Activated B cell treated with CpG ODN at 0.5 μM for 24 hours (primary cell): ENCODE measurements at regions not wholly inside any gene's neighbourhood (a gene's known extent, or its start where the extent isn't known, plus 50 kb on each side); places are given as distances from the start of the nearest gene placed in this dataset.
"Not testable (repeated sequence)": the region's sequence is repeated elsewhere in the genome, so short reads cannot be mapped to it uniquely, and the experiment has no call there.

Experiments used
- ATAC-seq: fragments of 200-7000 bp; cut with Tn5 transposase; one replicate; pipeline ENCODE4 v1.10.0; 2021; ENCODE audit warnings: low read depth, mild to moderate bottlenecking, moderate library complexity
- CTCF ChIA-PET: fragments of 350-600 bp; sonication (Branson Sonifier 250); formaldehyde crosslinking; loops from one replicate; lab custom pipeline; 2021; ENCODE audit warnings: antibody characterized with exemption; lab: Charles Lee
- POLR2A ChIA-PET: fragments of 350-600 bp; sonication (Branson Sonifier 250); formaldehyde crosslinking; loops from one replicate; lab custom pipeline; 2021; ENCODE audit warnings: antibody characterized with exemption; lab: Charles Lee
- DNase-seq: peaks from one replicate; pipeline ENCODE4 v3.0.0; 2022
- H3K27ac Mint-ChIP-seq: one replicate; pipeline ENCODE4 v1.8.0; 2020; ENCODE audit warnings: mixed read lengths
- H3K27me3 Mint-ChIP-seq: one replicate; pipeline ENCODE4 v1.8.0; 2021; ENCODE audit warnings: mixed read lengths
- H3K36me3 Mint-ChIP-seq: one replicate; pipeline ENCODE4 v1.8.0; 2021; ENCODE audit warnings: low read depth, mixed read lengths
- H3K4me1 Mint-ChIP-seq: one replicate; pipeline ENCODE4 v1.8.0; 2021; ENCODE audit warnings: mixed read lengths
- H3K4me3 Mint-ChIP-seq: one replicate; pipeline ENCODE4 v1.8.0; 2020; ENCODE audit warnings: mild to moderate bottlenecking, mixed read lengths
- H3K9me3 Mint-ChIP-seq: one replicate; pipeline ENCODE4 v1.8.0; 2020; ENCODE audit warnings: mixed read lengths
- intact Hi-C: fragments of 100-400 bp; cut with micrococcal nuclease; formaldehyde crosslinking; loops from one replicate; pipeline ENCODE4 v1.15.1; 2024
- TF ChIP-seq, protein P1 (sequence below): fragments of 200-600 bp; IDR thresholded peaks from one replicate; pipeline ENCODE4 v1.8.0; 2022; ENCODE audit warnings: antibody characterized with exemption, mild to moderate bottlenecking

GRCh38 chr3:146368882-146369523 lies 100.4 kb downstream of the PLSCR2 start:
- H3K4me1 Mint-ChIP-seq: no peaks in the 10 kb centered on the region
- ATAC-seq: no peak
- no peak overlapping the region for H3K4me3 Mint-ChIP-seq
- H3K27ac Mint-ChIP-seq: no peak overlapping the region
- no peaks in the 10 kb centered on the region for H3K36me3 Mint-ChIP-seq
- CTCF ChIA-PET: no interaction called here
- peaks cover 15% of the 10 kb centered on the region for H3K9me3 Mint-ChIP-seq
- TF ChIP-seq, protein P1, sequence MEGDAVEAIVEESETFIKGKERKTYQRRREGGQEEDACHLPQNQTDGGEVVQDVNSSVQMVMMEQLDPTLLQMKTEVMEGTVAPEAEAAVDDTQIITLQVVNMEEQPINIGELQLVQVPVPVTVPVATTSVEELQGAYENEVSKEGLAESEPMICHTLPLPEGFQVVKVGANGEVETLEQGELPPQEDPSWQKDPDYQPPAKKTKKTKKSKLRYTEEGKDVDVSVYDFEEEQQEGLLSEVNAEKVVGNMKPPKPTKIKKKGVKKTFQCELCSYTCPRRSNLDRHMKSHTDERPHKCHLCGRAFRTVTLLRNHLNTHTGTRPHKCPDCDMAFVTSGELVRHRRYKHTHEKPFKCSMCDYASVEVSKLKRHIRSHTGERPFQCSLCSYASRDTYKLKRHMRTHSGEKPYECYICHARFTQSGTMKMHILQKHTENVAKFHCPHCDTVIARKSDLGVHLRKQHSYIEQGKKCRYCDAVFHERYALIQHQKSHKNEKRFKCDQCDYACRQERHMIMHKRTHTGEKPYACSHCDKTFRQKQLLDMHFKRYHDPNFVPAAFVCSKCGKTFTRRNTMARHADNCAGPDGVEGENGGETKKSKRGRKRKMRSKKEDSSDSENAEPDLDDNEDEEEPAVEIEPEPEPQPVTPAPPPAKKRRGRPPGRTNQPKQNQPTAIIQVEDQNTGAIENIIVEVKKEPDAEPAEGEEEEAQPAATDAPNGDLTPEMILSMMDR: no peak
- no peak for DNase-seq
- POLR2A ChIA-PET: no interaction called here
- peaks cover 2% of the 10 kb centered on the region for H3K27me3 Mint-ChIP-seq
- intact Hi-C loops: no loop called here

- no peaks in the 10 kb centered on the region for H3K4me1 Mint-ChIP-seq
- H3K9me3 Mint-ChIP-seq: peaks cover 10% of the 10 kb centered on the region
- TF ChIP-seq, protein P1: no peak
- intact Hi-C loops: no loop called here
- H3K27me3 Mint-ChIP-seq: no peaks in the 10 kb centered on the region
- H3K4me3 Mint-ChIP-seq: no peak overlapping the region
- no peak for DNase-seq
- CTCF ChIA-PET: no interaction called here
- no peak for ATAC-seq
- H3K27ac Mint-ChIP-seq: no peak overlapping the region
- POLR2A ChIA-PET: no interaction called here
- no peaks in the 10 kb centered on the region for H3K36me3 Mint-ChIP-seq
These were observed 108.9 kb upstream of the PLSCR4 start for GRCh38 chr3:146359841-146360240.

DNA sequence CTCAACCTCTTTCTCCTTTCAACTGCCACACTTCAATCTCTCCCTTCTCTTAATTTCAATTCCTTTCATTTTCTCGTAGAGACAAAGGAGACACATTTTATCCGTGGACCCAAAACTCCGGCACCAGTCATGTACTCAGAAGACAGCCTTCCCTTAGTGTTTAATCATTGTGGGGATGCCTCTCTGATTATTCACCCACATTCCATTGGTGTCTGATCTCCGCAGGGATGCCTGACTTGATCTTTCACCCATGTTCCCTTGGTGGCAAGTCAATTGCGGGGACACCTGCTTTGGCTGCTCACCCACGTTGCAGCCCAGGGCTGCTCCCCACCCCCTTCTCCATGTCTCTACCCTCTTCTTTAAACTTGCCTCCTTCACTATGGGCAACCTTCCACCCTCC lies 103.5 kb upstream of the PLSCR4 start:
- ATAC-seq, DNase-seq, POLR2A ChIA-PET, H3K9me3 Mint-ChIP-seq, H3K27ac Mint-ChIP-seq, H3K27me3 Mint-ChIP-seq, CTCF ChIA-PET, H3K36me3 Mint-ChIP-seq, H3K4me1 Mint-ChIP-seq, H3K4me3 Mint-ChIP-seq, intact Hi-C loops: not testable (repeated sequence)

DNA sequence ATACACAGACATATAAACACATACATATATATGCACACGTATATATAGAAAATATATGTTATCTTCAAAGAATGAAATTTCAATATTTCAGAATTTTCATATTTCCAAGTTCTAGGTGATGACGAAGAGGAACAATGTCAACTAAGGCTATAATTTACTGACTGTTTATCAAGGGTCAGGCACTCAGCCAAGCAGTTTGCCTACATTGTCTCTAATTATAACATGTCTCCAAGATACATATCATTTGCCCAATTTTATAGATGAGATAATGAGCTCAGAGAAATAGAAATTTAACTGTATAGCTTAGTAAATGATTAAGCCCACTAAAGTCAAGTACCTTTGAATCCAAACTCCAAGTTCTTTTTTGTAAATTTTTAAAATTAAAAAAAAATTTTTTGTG lies 99.9 kb upstream of the PLSCR4 start:
- Mint-ChIP-seq H3K4me3 (no peak overlapping the region), H3K9me3 (no peaks in the 10 kb centered on the region), H3K27me3 (no peaks in the 10 kb centered on the region), H3K36me3 (no peaks in the 10 kb centered on the region), H3K4me1 (no peaks in the 10 kb centered on the region), H3K27ac (no peak overlapping the region)
- no peak for ATAC-seq
- DNase-seq: no peak
- intact Hi-C loops: no loop called here
- ChIA-PET CTCF (no interaction called here), POLR2A (no interaction called here)
- TF ChIP-seq, protein P1: no peak

DNA sequence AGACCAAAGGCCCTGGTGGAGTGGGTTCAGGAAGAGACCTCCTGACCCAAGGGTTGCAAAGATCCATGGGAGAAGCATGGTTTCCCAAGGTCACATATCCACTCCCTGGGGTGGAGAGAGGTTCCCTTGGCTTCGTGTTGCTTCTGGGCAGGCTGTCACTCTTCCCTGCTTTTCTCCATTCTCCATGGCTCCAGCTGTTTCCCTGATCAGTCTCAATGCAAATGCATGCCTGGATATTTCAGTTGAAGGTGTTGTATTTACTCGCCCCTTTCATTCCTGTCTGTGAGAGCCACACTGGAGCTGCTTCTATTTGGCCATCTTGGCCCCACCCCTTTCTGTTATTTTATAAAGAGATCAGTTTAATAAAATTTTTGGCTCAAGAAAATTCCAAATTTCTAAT lies 95.0 kb upstream of the PLSCR4 start:
- ChIA-PET POLR2A (no interaction called here), CTCF (no interaction called here)
- Mint-ChIP-seq H3K4me1 (no peaks in the 10 kb centered on the region), H3K27me3 (peaks cover 2% of the 10 kb centered on the region), H3K36me3 (no peaks in the 10 kb centered on the region), H3K4me3 (no peak overlapping the region), H3K9me3 (no peaks in the 10 kb centered on the region), H3K27ac (no peak overlapping the region)
- no peak for ATAC-seq
- TF ChIP-seq, protein P1: no peak
- no peak for DNase-seq
- intact Hi-C loops: no loop called here

- TF ChIP-seq, protein P1: no peak
- no peak for DNase-seq
- Mint-ChIP-seq H3K27me3 (peaks cover 2% of the 10 kb centered on the region), H3K4me1 (no peaks in the 10 kb centered on the region), H3K36me3 (no peaks in the 10 kb centered on the region), H3K9me3 (no peaks in the 10 kb centered on the region), H3K4me3 (no peak overlapping the region), H3K27ac (no peak overlapping the region)
- CTCF ChIA-PET: no interaction called here
- no peak for ATAC-seq
- intact Hi-C loops: no loop called here
- POLR2A ChIA-PET: no interaction called here
These were observed 92.6 kb upstream of the PLSCR4 start for GRCh38 chr3:146343551-146343950.
